ENCODE measurements at regions not wholly inside any gene's neighbourhood (a gene's known extent, or its start where the extent isn't known, plus 50 kb on each side); places are given as distances from the start of the nearest gene placed in this dataset.

- Histone ChIP-seq H3K4me1 (ENCODE audit: control insufficient read depth, insufficient read depth, low read length) (peaks cover 5% of the 10 kb centered on the region), H3K27ac (ENCODE audit: low read length) (no peak overlapping the region), H3K4me3 (ENCODE audit: low read length) (no peak overlapping the region), H3K27me3 (ENCODE audit: control insufficient read depth, insufficient read depth) (no peaks in the 10 kb centered on the region), H3K9me3 (ENCODE audit: control insufficient read depth, low read length) (no peaks in the 10 kb centered on the region)
- intact Hi-C loops (cut with DNase I), result no loop called here
- ATAC-seq (peak; percentile 92 to 94), DNase-seq (peak in 2 of 3 donors; percentile 18 to 46)
- WGBS, result 36% methylated on average over 3 of the region's 3 CpGs
Measured at GRCh38 chr4:81814987-81815541, 343.4 kb upstream of the RASGEF1B start.

- Histone ChIP-seq H3K4me1 (ENCODE audit: control insufficient read depth, insufficient read depth, low read length) (peaks cover 7% of the 10 kb centered on the region), H3K9me3 (ENCODE audit: control insufficient read depth, low read length) (no peaks in the 10 kb centered on the region), H3K4me3 (ENCODE audit: low read length) (no peak overlapping the region), H3K27me3 (ENCODE audit: control insufficient read depth, insufficient read depth) (no peaks in the 10 kb centered on the region), H3K27ac (ENCODE audit: low read length) (no peak overlapping the region)
- 82% methylated on average over 5 of the region's 5 CpGs for WGBS
- DNase-seq (no peak), ATAC-seq (no peak)
- intact Hi-C loops (cut with DNase I), result no loop called here
Measured at GRCh38 chr4:81811562-81812293, 340.0 kb upstream of the RASGEF1B start.

DNA sequence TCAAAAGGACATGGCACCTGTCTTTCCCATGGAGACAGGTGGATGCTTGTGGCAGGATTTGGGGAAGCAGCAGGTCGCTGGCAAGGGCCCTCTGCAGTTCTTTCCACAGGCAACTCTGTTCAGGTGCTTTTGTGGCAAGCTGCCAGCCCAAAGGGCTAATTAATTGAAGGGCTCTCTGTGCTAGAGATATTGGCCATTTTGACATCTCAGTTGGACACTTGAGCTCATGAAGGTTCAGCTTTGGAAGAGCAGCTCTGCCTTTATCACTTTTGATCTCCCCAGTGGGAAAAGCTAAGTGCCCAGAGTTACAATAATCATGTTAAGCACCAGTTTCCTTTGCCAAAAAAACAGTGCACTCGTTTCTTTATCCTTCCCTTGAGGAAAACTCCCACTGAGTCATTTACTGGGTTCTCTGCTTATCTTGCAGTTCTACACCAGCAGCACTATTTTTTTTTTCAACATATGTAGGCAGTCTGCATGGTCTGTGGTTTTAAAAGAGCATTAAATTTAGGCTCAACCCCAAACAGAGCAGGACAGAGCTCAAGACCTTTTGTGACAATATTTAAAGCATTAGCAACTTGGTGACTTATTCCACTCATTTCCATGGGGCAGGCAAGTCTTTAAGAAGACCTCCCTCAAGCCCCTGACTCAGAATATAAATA is 336.4 kb upstream of the RASGEF1B start:
- DNase-seq (no peak), ATAC-seq (no peak)
- 34% methylated on average over 2 of the region's 2 CpGs for WGBS
- H3K4me1 ChIP-seq (ENCODE audit: control insufficient read depth, insufficient read depth, low read length), result peaks cover 3% of the 10 kb centered on the region
- H3K27me3 ChIP-seq (ENCODE audit: control insufficient read depth, insufficient read depth), result no peaks in the 10 kb centered on the region
- no peak overlapping the region for H3K4me3 ChIP-seq (ENCODE audit: low read length)
- H3K9me3 ChIP-seq (ENCODE audit: control insufficient read depth, low read length), result no peaks in the 10 kb centered on the region
- intact Hi-C loops (cut with DNase I), result no loop called here
- H3K27ac ChIP-seq (ENCODE audit: low read length), result no peak overlapping the region

DNA sequence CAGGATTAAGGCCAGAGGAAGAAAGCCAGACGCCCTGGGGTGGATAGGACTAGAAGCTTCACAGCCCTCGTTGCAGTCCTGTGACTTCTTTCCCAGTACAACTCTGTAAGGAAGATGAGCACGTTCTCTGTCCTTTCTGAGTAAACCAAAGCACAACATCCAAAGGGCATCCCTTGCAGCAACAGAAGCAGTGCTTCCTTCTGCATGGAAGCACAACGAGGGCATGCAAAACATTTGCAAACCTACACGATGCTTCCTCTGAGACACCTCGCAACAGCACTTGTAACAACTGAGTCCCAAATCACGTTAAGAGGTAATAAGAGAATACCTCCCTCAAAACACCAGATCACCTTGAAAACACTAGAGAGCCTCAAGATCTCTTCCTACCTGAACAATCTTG is 335.7 kb upstream of the RASGEF1B start:
- 78% methylated on average over 7 of the region's 7 CpGs for WGBS
- peaks cover 3% of the 10 kb centered on the region for H3K4me1 ChIP-seq (ENCODE audit: control insufficient read depth, insufficient read depth, low read length)
- DNase-seq (no peak), ATAC-seq (no peak)
- H3K27me3 ChIP-seq (ENCODE audit: control insufficient read depth, insufficient read depth), result no peaks in the 10 kb centered on the region
- no peak overlapping the region for H3K27ac ChIP-seq (ENCODE audit: low read length)
- intact Hi-C loops (cut with DNase I), result no loop called here
- H3K9me3 ChIP-seq (ENCODE audit: control insufficient read depth, low read length), result no peaks in the 10 kb centered on the region
- no peak overlapping the region for H3K4me3 ChIP-seq (ENCODE audit: low read length)

GRCh38 chr4:81806485-81806884 is 334.8 kb upstream of the RASGEF1B start:
- WGBS, result 88% methylated on average over 1 of the region's 1 CpG
- Histone ChIP-seq H3K27ac (ENCODE audit: low read length) (no peak overlapping the region), H3K27me3 (ENCODE audit: control insufficient read depth, insufficient read depth) (no peaks in the 10 kb centered on the region), H3K9me3 (ENCODE audit: control insufficient read depth, low read length) (no peaks in the 10 kb centered on the region), H3K4me1 (ENCODE audit: control insufficient read depth, insufficient read depth, low read length) (peaks cover 3% of the 10 kb centered on the region), H3K4me3 (ENCODE audit: low read length) (no peak overlapping the region)
- DNase-seq (no peak), ATAC-seq (no peak)
- intact Hi-C loops (cut with DNase I), result no loop called here

DNA sequence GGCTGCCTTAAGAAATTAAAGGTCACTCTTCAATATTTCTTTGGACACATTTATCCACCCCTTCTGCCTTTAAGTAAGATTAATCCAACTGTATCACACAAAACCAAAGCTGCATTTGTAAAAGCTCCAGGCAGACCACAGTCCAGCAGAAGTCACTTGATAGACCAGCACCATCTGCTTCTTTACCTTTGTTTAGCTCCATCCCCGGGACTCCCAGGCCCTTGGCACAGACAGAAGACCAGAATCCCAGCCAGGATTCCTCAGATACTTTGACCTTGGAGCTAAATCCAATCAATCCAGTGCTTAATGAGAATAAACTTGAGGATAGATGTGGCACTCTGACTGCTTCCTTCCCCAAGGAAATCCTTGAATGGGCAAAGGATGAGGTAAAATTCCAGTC is 333.1 kb upstream of the RASGEF1B start:
- H3K4me1 ChIP-seq (ENCODE audit: control insufficient read depth, insufficient read depth, low read length), result peaks cover 3% of the 10 kb centered on the region
- intact Hi-C loops (cut with DNase I), result no loop called here
- H3K27me3 ChIP-seq (ENCODE audit: control insufficient read depth, insufficient read depth), result no peaks in the 10 kb centered on the region
- no peak overlapping the region for H3K27ac ChIP-seq (ENCODE audit: low read length)
- no peak overlapping the region for H3K4me3 ChIP-seq (ENCODE audit: low read length)
- DNase-seq (no peak), ATAC-seq (no peak)
- WGBS, result 34% methylated on average over 1 of the region's 1 CpG
- no peaks in the 10 kb centered on the region for H3K9me3 ChIP-seq (ENCODE audit: control insufficient read depth, low read length)

DNA sequence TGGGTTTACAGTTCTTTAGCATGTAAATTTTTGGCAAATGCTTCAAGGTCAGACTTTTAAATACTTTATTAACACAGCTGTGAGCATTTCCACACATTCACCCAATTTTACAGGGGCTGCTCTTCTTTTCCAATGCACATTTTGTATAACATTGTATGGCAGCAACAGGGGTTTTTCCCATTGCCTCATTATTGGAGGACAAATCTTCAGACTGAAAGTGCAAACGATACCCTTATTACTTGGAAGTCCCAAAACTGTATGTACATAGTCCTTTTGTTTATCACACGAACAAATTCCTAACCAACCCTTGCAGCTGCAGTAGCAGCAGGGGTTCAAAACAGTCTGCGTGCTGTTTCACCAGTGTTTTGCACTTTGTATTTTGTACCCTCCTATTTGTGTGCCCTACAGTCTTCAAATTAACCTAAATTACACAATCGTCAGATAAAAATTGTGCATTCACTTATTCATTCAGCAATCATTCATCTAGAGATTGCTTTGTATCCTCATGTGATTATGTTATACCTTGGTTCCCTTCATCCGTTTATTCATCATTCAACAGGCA is 330.7 kb upstream of the RASGEF1B start:
- Histone ChIP-seq H3K4me1 (ENCODE audit: control insufficient read depth, insufficient read depth, low read length) (no peaks in the 10 kb centered on the region), H3K27ac (ENCODE audit: low read length) (no peak overlapping the region), H3K4me3 (ENCODE audit: low read length) (no peak overlapping the region), H3K9me3 (ENCODE audit: control insufficient read depth, low read length) (no peaks in the 10 kb centered on the region), H3K27me3 (ENCODE audit: control insufficient read depth, insufficient read depth) (no peaks in the 10 kb centered on the region)
- ATAC-seq, result no peak
- intact Hi-C loops (cut with DNase I), result no loop called here
- DNase-seq, result no peak
- WGBS, result 62% methylated on average over 5 of the region's 5 CpGs

GRCh38 chr4:81799371-81799770 is 327.7 kb upstream of the RASGEF1B start:
- H3K4me1 ChIP-seq (ENCODE audit: control insufficient read depth, insufficient read depth, low read length), result no peaks in the 10 kb centered on the region
- DNase-seq (no peak), ATAC-seq (no peak)
- no peaks in the 10 kb centered on the region for H3K9me3 ChIP-seq (ENCODE audit: control insufficient read depth, low read length)
- no peak overlapping the region for H3K4me3 ChIP-seq (ENCODE audit: low read length)
- intact Hi-C loops (cut with DNase I), result no loop called here
- no peak overlapping the region for H3K27ac ChIP-seq (ENCODE audit: low read length)
- H3K27me3 ChIP-seq (ENCODE audit: control insufficient read depth, insufficient read depth), result no peaks in the 10 kb centered on the region
- WGBS, result 91% methylated on average over 1 of the region's 1 CpG

- no peak overlapping the region for H3K4me3 ChIP-seq (ENCODE audit: low read length)
- no peak for ATAC-seq
- WGBS, result 92% methylated on average over 1 of the region's 1 CpG
- DNase-seq, result no peak
- no peaks in the 10 kb centered on the region for H3K27me3 ChIP-seq (ENCODE audit: control insufficient read depth, insufficient read depth)
- no peaks in the 10 kb centered on the region for H3K4me1 ChIP-seq (ENCODE audit: control insufficient read depth, insufficient read depth, low read length)
- no peak overlapping the region for H3K27ac ChIP-seq (ENCODE audit: low read length)
- intact Hi-C loops (cut with DNase I), result no loop called here
- no peaks in the 10 kb centered on the region for H3K9me3 ChIP-seq (ENCODE audit: control insufficient read depth, low read length)
Measured at GRCh38 chr4:81796790-81797528, 325.3 kb upstream of the RASGEF1B start.

- DNase-seq (no peak), ATAC-seq (no peak)
- Histone ChIP-seq H3K27ac (ENCODE audit: low read length) (no peak overlapping the region), H3K9me3 (ENCODE audit: control insufficient read depth, low read length) (no peaks in the 10 kb centered on the region), H3K4me1 (ENCODE audit: control insufficient read depth, insufficient read depth, low read length) (no peaks in the 10 kb centered on the region), H3K4me3 (ENCODE audit: low read length) (no peak overlapping the region), H3K27me3 (ENCODE audit: control insufficient read depth, insufficient read depth) (no peaks in the 10 kb centered on the region)
- intact Hi-C loops (cut with DNase I), result no loop called here
Measured at GRCh38 chr4:81792521-81792920, 320.8 kb upstream of the RASGEF1B start.

GRCh38 chr4:81790477-81790876 is 318.8 kb upstream of the RASGEF1B start:
- 43% methylated on average over 2 of the region's 2 CpGs for WGBS
- intact Hi-C loops (cut with DNase I), result no loop called here
- Histone ChIP-seq H3K27me3 (ENCODE audit: control insufficient read depth, insufficient read depth) (no peaks in the 10 kb centered on the region), H3K9me3 (ENCODE audit: control insufficient read depth, low read length) (no peaks in the 10 kb centered on the region), H3K27ac (ENCODE audit: low read length) (no peak overlapping the region), H3K4me1 (ENCODE audit: control insufficient read depth, insufficient read depth, low read length) (no peaks in the 10 kb centered on the region), H3K4me3 (ENCODE audit: low read length) (no peak overlapping the region)
- no peak for DNase-seq
- no peak for ATAC-seq
